Endothelial cell of umbilical vein (primary cell): ENCODE measurements at regions not wholly inside any gene's neighbourhood (a gene's known extent, or its start where the extent isn't known, plus 50 kb on each side); places are given as distances from the start of the nearest gene placed in this dataset.

Source experiments
- CTCF ChIP-seq, 2 donors: IDR thresholded peaks; 1 replicate in 1 of 2; 2 replicates in 1 of 2; pipeline ENCODE4 v1.5.1; 2011; ENCODE audit warnings: low read length in 2 of 2, mild to moderate bottlenecking in 2 of 2, moderate library complexity in 2 of 2, control low read depth in 1 of 2, inconsistent platforms in 1 of 2, low read depth in 1 of 2; ENCODE audit not compliant: insufficient read depth in 1 of 2; ENCODE audit errors: extremely low read depth in 1 of 2
- EZH2 ChIP-seq: IDR thresholded peaks from 2 replicates; pipeline ENCODE4 v1.6.1; 2012; ENCODE audit warnings: borderline replicate concordance, low read depth, mild to moderate bottlenecking, moderate library complexity, low read length, inconsistent platforms; ENCODE audit not compliant: severe bottlenecking
- JUN ChIP-seq: IDR thresholded peaks from 2 replicates; pipeline ENCODE4 v1.6.1; 2011; ENCODE audit warnings: borderline replicate concordance, low read depth; ENCODE audit not compliant: insufficient read length, insufficient read depth
- MAX ChIP-seq: IDR thresholded peaks from 2 replicates; pipeline ENCODE4 v1.6.1; 2011; ENCODE audit not compliant: insufficient read depth, insufficient read length
- MYC ChIP-seq: IDR thresholded peaks from one replicate; pipeline ENCODE4 v1.6.1; 2011; ENCODE audit warnings: mild to moderate bottlenecking, low read depth, low read length
- POLR2A ChIP-seq: IDR thresholded peaks from 2 replicates; pipeline ENCODE4 v1.6.1; 2012; ENCODE audit warnings: low read depth, mild to moderate bottlenecking, control low read depth, low read length
- POLR2AphosphoS5 ChIP-seq: IDR thresholded peaks from 2 replicates; pipeline ENCODE4 v1.6.1; 2012; ENCODE audit warnings: low read depth, mild to moderate bottlenecking, control low read depth, low read length, moderate library complexity; ENCODE audit not compliant: insufficient read depth

GRCh38 chr6:1479095-1479494 lies 89.7 kb downstream of the FOXF2 start:
- TF ChIP-seq CTCF (IDR thresholded peaks at IDR 0.05; ENCODE audit: extremely low read depth in 1 of 2, insufficient read depth in 1 of 2, low read depth in 1 of 2, low read length in 2 of 2) (no peak), MAX (no peak), POLR2AphosphoS5 (no peak), POLR2A (no peak), JUN (no peak), EZH2 (no peak), MYC (no peak)
